VCaP (cell line): ENCODE measurements at regions not wholly inside any gene's neighbourhood (a gene's known extent, or its start where the extent isn't known, plus 50 kb on each side); places are given as distances from the start of the nearest gene placed in this dataset.

ENCODE experiments used
- H3K27ac ChIP-seq: fragments of 450-650 bp; 2 replicates; pipeline ENCODE4 v1.5.1; 2017
- TF ChIP-seq, protein P1 (sequence below): fragments of 450-650 bp; conservative IDR thresholded peaks from 2 replicates; pipeline ENCODE4 v1.5.1; 2017; ENCODE audit warnings: mild to moderate bottlenecking, moderate library complexity

DNA sequence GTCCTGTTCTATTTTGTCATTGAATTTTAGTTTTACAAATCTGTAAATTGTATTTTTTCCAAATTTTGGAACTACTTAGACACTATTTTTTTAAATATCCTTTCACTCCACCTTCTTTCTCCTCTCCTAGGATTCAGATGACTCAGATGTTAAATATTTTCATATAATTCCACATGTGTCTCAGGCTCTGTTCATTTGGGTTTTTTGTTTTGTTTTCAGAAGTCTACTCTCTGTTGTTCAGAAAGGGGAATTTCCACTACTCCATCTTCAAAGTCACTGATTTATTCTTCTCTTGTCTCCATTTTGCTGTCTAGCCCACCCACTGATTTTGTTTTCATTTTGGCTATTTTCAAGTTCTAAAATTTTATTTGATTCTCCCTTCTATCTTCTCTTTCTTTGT lies 264.0 kb upstream of the SLIT2 start:
- no peak overlapping the region for H3K27ac ChIP-seq
- TF ChIP-seq, protein P1, sequence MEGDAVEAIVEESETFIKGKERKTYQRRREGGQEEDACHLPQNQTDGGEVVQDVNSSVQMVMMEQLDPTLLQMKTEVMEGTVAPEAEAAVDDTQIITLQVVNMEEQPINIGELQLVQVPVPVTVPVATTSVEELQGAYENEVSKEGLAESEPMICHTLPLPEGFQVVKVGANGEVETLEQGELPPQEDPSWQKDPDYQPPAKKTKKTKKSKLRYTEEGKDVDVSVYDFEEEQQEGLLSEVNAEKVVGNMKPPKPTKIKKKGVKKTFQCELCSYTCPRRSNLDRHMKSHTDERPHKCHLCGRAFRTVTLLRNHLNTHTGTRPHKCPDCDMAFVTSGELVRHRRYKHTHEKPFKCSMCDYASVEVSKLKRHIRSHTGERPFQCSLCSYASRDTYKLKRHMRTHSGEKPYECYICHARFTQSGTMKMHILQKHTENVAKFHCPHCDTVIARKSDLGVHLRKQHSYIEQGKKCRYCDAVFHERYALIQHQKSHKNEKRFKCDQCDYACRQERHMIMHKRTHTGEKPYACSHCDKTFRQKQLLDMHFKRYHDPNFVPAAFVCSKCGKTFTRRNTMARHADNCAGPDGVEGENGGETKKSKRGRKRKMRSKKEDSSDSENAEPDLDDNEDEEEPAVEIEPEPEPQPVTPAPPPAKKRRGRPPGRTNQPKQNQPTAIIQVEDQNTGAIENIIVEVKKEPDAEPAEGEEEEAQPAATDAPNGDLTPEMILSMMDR, result no peak

DNA sequence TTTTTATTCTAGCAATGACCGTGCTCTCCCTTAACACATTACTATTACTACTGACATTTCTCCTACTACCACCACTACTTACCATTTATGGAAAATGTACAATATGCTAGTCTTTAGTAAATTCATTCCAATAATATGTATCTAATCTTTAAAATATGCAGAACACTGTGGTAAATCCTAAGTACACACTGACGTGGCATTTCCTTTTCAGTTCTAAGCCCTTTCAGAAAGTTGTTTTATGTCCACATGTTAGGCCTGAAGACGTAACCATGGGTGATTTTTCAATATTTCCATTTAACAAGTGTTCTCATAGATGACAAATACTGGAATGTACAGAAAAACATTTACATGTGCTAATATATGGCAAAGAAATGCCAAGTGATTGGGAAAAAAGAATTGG lies 268.6 kb upstream of the SLIT2 start:
- TF ChIP-seq, protein P1, result no peak
- H3K27ac ChIP-seq, result no peak overlapping the region

DNA sequence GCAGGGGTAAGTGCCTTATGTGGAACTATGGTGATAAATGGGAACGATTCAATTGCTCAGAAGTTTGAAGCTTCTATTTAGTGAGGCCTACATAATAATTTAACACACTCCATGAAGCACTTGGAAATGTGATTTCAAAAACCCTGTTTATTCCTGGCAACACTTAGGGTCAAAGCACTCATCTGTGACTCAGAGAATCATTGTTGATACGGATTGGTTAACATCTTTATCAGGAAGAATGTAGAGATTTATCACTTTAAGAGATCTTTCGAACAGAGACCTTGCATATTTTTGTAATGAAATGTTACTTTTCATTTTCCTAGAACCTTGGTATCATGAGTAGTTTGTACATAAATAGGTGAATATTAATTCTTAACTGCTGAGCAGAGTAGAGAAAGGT lies 269.1 kb upstream of the SLIT2 start:
- TF ChIP-seq, protein P1, result no peak
- no peak overlapping the region for H3K27ac ChIP-seq

DNA sequence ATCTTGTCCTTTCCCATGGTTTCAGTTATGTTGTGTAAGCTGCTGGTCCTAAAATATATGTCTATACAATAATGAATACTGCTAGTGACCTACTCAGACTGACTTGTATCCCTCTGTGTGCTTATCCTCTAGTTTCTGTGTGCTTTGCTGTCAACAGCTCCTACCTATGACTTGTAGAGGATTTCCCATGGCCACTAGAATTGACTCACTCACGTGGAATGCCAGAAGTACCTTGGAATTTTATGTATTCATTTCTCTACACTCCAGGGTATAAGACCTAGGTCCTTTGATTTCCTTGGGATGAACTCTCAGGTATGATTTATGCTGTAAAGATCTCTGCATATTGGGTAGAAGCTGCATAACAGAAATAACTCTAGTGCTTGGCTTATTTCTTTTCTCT lies 279.9 kb upstream of the SLIT2 start:
- TF ChIP-seq, protein P1, result no peak
- H3K27ac ChIP-seq, result no peak overlapping the region

DNA sequence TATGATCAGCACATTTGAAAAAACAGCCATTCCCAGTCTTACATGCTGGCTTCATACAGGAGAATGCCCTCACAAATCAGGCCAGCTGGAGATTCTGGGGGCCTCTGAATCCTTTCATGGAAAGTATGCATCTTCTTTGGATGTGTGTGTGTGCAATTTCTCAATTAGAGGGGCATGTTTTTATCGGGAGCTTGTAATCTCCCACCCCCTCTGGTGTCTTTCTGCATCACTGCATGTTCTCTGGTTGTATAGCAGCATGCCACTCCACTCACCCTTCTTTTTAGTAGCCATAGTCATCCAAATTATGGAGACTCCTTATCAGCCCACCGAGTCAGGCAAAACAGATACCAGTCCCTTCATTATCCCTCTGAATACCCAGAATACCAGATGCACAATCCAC lies 282.2 kb upstream of the SLIT2 start:
- no peak overlapping the region for H3K27ac ChIP-seq
- TF ChIP-seq, protein P1, result no peak

DNA sequence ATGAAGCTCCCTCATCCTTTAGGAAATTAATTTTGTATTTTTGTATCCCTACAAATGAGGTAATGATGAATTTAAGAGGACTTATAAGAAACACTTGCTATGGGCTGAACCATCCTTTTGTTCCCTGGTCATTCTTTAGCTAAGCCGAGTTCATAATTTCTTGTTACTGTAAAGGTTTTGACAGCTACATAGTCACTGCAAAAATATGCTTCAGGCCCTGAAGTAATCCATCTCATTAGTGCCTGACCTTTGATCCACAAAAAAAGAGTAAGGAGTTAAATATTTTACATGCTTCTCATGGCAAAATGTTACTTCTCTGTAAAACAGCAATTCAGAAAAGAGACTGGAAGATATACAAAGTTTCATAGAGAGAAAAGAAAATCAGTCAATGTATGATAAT lies 290.6 kb upstream of the SLIT2 start:
- H3K27ac ChIP-seq, result no peak overlapping the region
- TF ChIP-seq, protein P1, result no peak

DNA sequence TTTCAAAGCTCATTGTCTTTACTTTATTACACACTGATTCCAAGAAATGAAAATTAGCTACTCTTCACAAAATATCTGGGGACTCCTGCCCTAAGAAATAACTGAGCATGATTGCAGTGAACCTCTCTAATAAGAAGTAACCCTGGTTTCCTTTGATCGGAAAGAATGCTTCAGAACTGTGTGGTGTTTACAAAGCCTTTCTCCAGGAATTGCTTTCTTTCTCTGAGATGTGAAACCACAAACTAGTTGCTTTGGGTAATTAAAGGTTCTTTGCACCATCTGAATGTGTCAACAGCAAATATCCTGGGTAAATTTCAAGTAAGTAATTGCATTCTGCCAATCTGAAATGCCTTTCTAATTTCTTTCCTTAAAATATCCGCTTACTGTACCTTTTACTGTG lies 292.9 kb upstream of the SLIT2 start:
- TF ChIP-seq, protein P1, result no peak
- H3K27ac ChIP-seq, result no peak overlapping the region

DNA sequence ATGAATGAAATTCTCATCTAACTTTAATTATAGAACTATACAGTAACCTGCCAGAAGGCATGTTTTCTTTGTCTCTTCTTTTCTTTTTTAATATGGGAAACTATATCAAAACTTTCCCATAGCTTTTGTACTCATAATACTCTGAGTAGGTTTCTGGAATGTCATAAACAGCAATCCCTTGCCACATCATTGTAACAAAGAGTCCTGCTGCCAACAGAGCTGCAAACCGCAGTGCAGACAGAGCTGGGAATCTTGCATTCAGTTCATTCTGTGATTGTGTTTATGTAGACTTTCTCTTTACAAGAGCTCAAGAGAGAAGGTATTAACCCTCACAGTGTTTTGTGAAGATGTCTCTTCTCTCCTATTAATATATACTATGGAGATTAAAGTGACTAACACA lies 304.4 kb upstream of the SLIT2 start:
- TF ChIP-seq, protein P1, result no peak
- no peak overlapping the region for H3K27ac ChIP-seq
